ENCODE measurements at regions not wholly inside any gene's neighbourhood (a gene's known extent, or its start where the extent isn't known, plus 50 kb on each side); places are given as distances from the start of the nearest gene placed in this dataset.

- no peak overlapping the region for H3K27ac ChIP-seq (ENCODE audit: low read length)
- H3K4me1 ChIP-seq (ENCODE audit: control insufficient read depth, insufficient read depth, low read length) = no peaks in the 10 kb centered on the region
- TF ChIP-seq, protein P1, sequence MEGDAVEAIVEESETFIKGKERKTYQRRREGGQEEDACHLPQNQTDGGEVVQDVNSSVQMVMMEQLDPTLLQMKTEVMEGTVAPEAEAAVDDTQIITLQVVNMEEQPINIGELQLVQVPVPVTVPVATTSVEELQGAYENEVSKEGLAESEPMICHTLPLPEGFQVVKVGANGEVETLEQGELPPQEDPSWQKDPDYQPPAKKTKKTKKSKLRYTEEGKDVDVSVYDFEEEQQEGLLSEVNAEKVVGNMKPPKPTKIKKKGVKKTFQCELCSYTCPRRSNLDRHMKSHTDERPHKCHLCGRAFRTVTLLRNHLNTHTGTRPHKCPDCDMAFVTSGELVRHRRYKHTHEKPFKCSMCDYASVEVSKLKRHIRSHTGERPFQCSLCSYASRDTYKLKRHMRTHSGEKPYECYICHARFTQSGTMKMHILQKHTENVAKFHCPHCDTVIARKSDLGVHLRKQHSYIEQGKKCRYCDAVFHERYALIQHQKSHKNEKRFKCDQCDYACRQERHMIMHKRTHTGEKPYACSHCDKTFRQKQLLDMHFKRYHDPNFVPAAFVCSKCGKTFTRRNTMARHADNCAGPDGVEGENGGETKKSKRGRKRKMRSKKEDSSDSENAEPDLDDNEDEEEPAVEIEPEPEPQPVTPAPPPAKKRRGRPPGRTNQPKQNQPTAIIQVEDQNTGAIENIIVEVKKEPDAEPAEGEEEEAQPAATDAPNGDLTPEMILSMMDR (IDR thresholded peaks at IDR 0.05) = no peak
- TF ChIP-seq, protein P2, sequence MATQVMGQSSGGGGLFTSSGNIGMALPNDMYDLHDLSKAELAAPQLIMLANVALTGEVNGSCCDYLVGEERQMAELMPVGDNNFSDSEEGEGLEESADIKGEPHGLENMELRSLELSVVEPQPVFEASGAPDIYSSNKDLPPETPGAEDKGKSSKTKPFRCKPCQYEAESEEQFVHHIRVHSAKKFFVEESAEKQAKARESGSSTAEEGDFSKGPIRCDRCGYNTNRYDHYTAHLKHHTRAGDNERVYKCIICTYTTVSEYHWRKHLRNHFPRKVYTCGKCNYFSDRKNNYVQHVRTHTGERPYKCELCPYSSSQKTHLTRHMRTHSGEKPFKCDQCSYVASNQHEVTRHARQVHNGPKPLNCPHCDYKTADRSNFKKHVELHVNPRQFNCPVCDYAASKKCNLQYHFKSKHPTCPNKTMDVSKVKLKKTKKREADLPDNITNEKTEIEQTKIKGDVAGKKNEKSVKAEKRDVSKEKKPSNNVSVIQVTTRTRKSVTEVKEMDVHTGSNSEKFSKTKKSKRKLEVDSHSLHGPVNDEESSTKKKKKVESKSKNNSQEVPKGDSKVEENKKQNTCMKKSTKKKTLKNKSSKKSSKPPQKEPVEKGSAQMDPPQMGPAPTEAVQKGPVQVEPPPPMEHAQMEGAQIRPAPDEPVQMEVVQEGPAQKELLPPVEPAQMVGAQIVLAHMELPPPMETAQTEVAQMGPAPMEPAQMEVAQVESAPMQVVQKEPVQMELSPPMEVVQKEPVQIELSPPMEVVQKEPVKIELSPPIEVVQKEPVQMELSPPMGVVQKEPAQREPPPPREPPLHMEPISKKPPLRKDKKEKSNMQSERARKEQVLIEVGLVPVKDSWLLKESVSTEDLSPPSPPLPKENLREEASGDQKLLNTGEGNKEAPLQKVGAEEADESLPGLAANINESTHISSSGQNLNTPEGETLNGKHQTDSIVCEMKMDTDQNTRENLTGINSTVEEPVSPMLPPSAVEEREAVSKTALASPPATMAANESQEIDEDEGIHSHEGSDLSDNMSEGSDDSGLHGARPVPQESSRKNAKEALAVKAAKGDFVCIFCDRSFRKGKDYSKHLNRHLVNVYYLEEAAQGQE (IDR thresholded peaks at IDR 0.05; ENCODE audit: insufficient read depth in 1 of 2, low read depth in 2 of 2, low read length in 1 of 2) = no peak
- TF ChIP-seq TCF7L2 (IDR thresholded peaks at IDR 0.05; ENCODE audit: low read depth, low read length) = no peak
- no peak for TF ChIP-seq SIN3A (IDR thresholded peaks at IDR 0.05; ENCODE audit: borderline replicate concordance, insufficient read depth, low read depth, low read length)
- TF ChIP-seq POLR2AphosphoS5 (IDR thresholded peaks at IDR 0.05; ENCODE audit: low read depth, low read length) = no peak
- H3K36me3 ChIP-seq (ENCODE audit: control insufficient read depth, insufficient read depth, low read length) = no peaks in the 10 kb centered on the region
- 0 out of 2 replicates have a peak, but pooled peaks cover 5% of the 10 kb centered on the region for H3K9me3 ChIP-seq (ENCODE audit: control insufficient read depth, insufficient read depth, low read depth, low read length)
- DNase-seq (ENCODE audit: low read depth, low spot score) (no peak), ATAC-seq (no peak)
- ChIA-PET POLR2A (no interaction called here), CTCF (no interaction called here)
- intact Hi-C loops (cut with micrococcal nuclease; ENCODE audit: unreplicated experiment) = no loop called here
- no peak overlapping the region for H3K4me3 ChIP-seq (ENCODE audit: low read depth in 2 of 2, low read length in 2 of 2)
- H3K27me3 ChIP-seq (ENCODE audit: control insufficient read depth, insufficient read depth, low read length) = no peaks in the 10 kb centered on the region
- in situ Hi-C loops (cut with HindIII; ENCODE audit: low pct_unique_long_range_greater_than_20kb, low sequenced_read_pairs) = no loop called here
- no TSS peak for BruUV-seq (replicated peaks)
Measured at GRCh38 chr2:82636402-82637020, 1822.6 kb downstream of the SUCLG1 start.

- H3K36me3 ChIP-seq (ENCODE audit: control insufficient read depth, insufficient read depth, low read length) = no peaks in the 10 kb centered on the region
- ATAC-seq (no peak), DNase-seq (ENCODE audit: low read depth, low spot score) (no peak)
- TF ChIP-seq, protein P1 (IDR thresholded peaks at IDR 0.05) = no peak
- TF ChIP-seq SIN3A (IDR thresholded peaks at IDR 0.05; ENCODE audit: borderline replicate concordance, insufficient read depth, low read depth, low read length) (no peak), TCF7L2 (IDR thresholded peaks at IDR 0.05; ENCODE audit: low read depth, low read length) (no peak), POLR2AphosphoS5 (IDR thresholded peaks at IDR 0.05; ENCODE audit: low read depth, low read length) (no peak)
- TF ChIP-seq, protein P2 (IDR thresholded peaks at IDR 0.05; ENCODE audit: insufficient read depth in 1 of 2, low read depth in 2 of 2, low read length in 1 of 2) = no peak
- no peak overlapping the region for H3K27ac ChIP-seq (ENCODE audit: low read length)
- intact Hi-C loops (cut with micrococcal nuclease; ENCODE audit: unreplicated experiment) = no loop called here
- no peaks in the 10 kb centered on the region for H3K4me1 ChIP-seq (ENCODE audit: control insufficient read depth, insufficient read depth, low read length)
- no TSS peak for BruUV-seq (replicated peaks)
- H3K4me3 ChIP-seq (ENCODE audit: low read depth in 2 of 2, low read length in 2 of 2) = no peak overlapping the region
- POLR2A ChIA-PET = no interaction called here
- H3K27me3 ChIP-seq (ENCODE audit: control insufficient read depth, insufficient read depth, low read length) = no peaks in the 10 kb centered on the region
- 0 out of 2 replicates have a peak, but pooled peaks cover 3% of the 10 kb centered on the region for H3K9me3 ChIP-seq (ENCODE audit: control insufficient read depth, insufficient read depth, low read depth, low read length)
- in situ Hi-C loops (cut with HindIII; ENCODE audit: low pct_unique_long_range_greater_than_20kb, low sequenced_read_pairs) = no loop called here
- CTCF ChIA-PET = no interaction called here
Measured at GRCh38 chr2:82599021-82599420, 1860.1 kb downstream of the SUCLG1 start.

Data from Panc1 (cell line).